HL-60 (cell line): ENCODE measurements at regions not wholly inside any gene's neighbourhood (a gene's known extent, or its start where the extent isn't known, plus 50 kb on each side); places are given as distances from the start of the nearest gene placed in this dataset.

Source experiments
- POLR2AphosphoS5 ChIP-seq: IDR thresholded peaks from 2 replicates; pipeline ENCODE4 v1.6.1; 2012; ENCODE audit warnings: low read depth
- TF ChIP-seq, protein P1 (sequence below): IDR thresholded peaks from one replicate; pipeline ENCODE4 v1.5.1; 2011; ENCODE audit warnings: low read length, control low read depth, inconsistent platforms; ENCODE audit not compliant: insufficient read depth
- TF ChIP-seq, protein P2 (sequence below): IDR thresholded peaks from 2 replicates; pipeline ENCODE4 v1.6.1; 2012; ENCODE audit warnings: low read depth; ENCODE audit not compliant: insufficient replicate concordance

DNA sequence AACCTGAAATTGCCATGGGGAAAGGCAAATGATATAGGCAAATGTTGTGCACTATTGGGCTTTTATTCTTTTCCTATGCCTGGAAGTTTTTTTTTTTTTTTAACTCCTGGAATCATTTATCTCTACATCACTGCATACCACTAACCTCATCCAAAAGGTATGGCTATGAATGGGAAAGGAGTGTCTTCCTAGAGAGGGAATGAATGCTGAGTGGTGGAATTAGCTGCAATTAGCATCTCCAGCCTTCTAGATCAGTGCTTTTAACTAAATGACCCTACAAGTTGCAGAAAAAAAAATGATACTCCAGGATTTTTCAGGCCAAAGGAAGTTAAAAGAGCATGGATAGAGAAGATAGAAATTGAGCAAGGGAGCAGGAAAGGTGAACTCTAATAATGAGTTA is 429.8 kb upstream of the PDZRN3 start:
- TF ChIP-seq, protein P1, sequence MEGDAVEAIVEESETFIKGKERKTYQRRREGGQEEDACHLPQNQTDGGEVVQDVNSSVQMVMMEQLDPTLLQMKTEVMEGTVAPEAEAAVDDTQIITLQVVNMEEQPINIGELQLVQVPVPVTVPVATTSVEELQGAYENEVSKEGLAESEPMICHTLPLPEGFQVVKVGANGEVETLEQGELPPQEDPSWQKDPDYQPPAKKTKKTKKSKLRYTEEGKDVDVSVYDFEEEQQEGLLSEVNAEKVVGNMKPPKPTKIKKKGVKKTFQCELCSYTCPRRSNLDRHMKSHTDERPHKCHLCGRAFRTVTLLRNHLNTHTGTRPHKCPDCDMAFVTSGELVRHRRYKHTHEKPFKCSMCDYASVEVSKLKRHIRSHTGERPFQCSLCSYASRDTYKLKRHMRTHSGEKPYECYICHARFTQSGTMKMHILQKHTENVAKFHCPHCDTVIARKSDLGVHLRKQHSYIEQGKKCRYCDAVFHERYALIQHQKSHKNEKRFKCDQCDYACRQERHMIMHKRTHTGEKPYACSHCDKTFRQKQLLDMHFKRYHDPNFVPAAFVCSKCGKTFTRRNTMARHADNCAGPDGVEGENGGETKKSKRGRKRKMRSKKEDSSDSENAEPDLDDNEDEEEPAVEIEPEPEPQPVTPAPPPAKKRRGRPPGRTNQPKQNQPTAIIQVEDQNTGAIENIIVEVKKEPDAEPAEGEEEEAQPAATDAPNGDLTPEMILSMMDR = no peak
- TF ChIP-seq, protein P2, sequence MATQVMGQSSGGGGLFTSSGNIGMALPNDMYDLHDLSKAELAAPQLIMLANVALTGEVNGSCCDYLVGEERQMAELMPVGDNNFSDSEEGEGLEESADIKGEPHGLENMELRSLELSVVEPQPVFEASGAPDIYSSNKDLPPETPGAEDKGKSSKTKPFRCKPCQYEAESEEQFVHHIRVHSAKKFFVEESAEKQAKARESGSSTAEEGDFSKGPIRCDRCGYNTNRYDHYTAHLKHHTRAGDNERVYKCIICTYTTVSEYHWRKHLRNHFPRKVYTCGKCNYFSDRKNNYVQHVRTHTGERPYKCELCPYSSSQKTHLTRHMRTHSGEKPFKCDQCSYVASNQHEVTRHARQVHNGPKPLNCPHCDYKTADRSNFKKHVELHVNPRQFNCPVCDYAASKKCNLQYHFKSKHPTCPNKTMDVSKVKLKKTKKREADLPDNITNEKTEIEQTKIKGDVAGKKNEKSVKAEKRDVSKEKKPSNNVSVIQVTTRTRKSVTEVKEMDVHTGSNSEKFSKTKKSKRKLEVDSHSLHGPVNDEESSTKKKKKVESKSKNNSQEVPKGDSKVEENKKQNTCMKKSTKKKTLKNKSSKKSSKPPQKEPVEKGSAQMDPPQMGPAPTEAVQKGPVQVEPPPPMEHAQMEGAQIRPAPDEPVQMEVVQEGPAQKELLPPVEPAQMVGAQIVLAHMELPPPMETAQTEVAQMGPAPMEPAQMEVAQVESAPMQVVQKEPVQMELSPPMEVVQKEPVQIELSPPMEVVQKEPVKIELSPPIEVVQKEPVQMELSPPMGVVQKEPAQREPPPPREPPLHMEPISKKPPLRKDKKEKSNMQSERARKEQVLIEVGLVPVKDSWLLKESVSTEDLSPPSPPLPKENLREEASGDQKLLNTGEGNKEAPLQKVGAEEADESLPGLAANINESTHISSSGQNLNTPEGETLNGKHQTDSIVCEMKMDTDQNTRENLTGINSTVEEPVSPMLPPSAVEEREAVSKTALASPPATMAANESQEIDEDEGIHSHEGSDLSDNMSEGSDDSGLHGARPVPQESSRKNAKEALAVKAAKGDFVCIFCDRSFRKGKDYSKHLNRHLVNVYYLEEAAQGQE = no peak
- no peak for TF ChIP-seq POLR2AphosphoS5
